ENCODE measurements at regions not wholly inside any gene's neighbourhood (a gene's known extent, or its start where the extent isn't known, plus 50 kb on each side); places are given as distances from the start of the nearest gene placed in this dataset.

- no peaks in the 10 kb centered on the region for H3K4me1 ChIP-seq
- TF ChIP-seq CTCF (IDR thresholded peaks at IDR 0.05; ENCODE audit: low read depth, low read length), result no peak
- H3K9me3 ChIP-seq, result no peaks in the 10 kb centered on the region
- DNase-seq, result no peak
- no peaks in the 10 kb centered on the region for H3K36me3 ChIP-seq
- no peak overlapping the region for H3K4me3 ChIP-seq (ENCODE audit: low read depth, low read length)
- H3K27me3 ChIP-seq, result no peaks in the 10 kb centered on the region
These were observed 676.8 kb upstream of the RAB6C start for GRCh38 chr2:129302561-129303183.

GRCh38 chr2:129314120-129314519, 665.3 kb upstream of the RAB6C start:
- TF ChIP-seq CTCF (IDR thresholded peaks at IDR 0.05; ENCODE audit: low read depth, low read length), result no peak
- H3K36me3 ChIP-seq, result no peaks in the 10 kb centered on the region
- no peaks in the 10 kb centered on the region for H3K9me3 ChIP-seq
- H3K4me1 ChIP-seq, result no peaks in the 10 kb centered on the region
- H3K4me3 ChIP-seq (ENCODE audit: low read depth, low read length), result no peak overlapping the region
- no peaks in the 10 kb centered on the region for H3K27me3 ChIP-seq
- no peak for DNase-seq

- Histone ChIP-seq H3K27me3 (no peaks in the 10 kb centered on the region), H3K9me3 (no peaks in the 10 kb centered on the region), H3K4me3 (ENCODE audit: low read depth, low read length) (no peak overlapping the region), H3K36me3 (no peaks in the 10 kb centered on the region), H3K4me1 (no peaks in the 10 kb centered on the region)
- no peak for TF ChIP-seq CTCF (IDR thresholded peaks at IDR 0.05; ENCODE audit: low read depth, low read length)
- DNase-seq, result no peak
These were observed 660.7 kb upstream of the RAB6C start for GRCh38 chr2:129318581-129319421.

GRCh38 chr2:129319422-129319717, 660.1 kb upstream of the RAB6C start:
- no peak for DNase-seq
- H3K4me3 ChIP-seq (ENCODE audit: low read depth, low read length), result no peak overlapping the region
- H3K27me3 ChIP-seq, result no peaks in the 10 kb centered on the region
- TF ChIP-seq CTCF (IDR thresholded peaks at IDR 0.05; ENCODE audit: low read depth, low read length), result no peak
- no peaks in the 10 kb centered on the region for H3K36me3 ChIP-seq
- H3K9me3 ChIP-seq, result no peaks in the 10 kb centered on the region
- no peaks in the 10 kb centered on the region for H3K4me1 ChIP-seq

GRCh38 chr2:129320288-129320687, 659.2 kb upstream of the RAB6C start:
- H3K36me3 ChIP-seq, result no peaks in the 10 kb centered on the region
- no peak for DNase-seq
- H3K4me1 ChIP-seq, result no peaks in the 10 kb centered on the region
- no peak overlapping the region for H3K4me3 ChIP-seq (ENCODE audit: low read depth, low read length)
- no peak for TF ChIP-seq CTCF (IDR thresholded peaks at IDR 0.05; ENCODE audit: low read depth, low read length)
- H3K27me3 ChIP-seq, result no peaks in the 10 kb centered on the region
- H3K9me3 ChIP-seq, result no peaks in the 10 kb centered on the region

- H3K4me3 ChIP-seq (ENCODE audit: low read depth, low read length), result no peak overlapping the region
- no peaks in the 10 kb centered on the region for H3K9me3 ChIP-seq
- H3K36me3 ChIP-seq, result no peaks in the 10 kb centered on the region
- no peaks in the 10 kb centered on the region for H3K27me3 ChIP-seq
- H3K4me1 ChIP-seq, result no peaks in the 10 kb centered on the region
- no peak for TF ChIP-seq CTCF (IDR thresholded peaks at IDR 0.05; ENCODE audit: low read depth, low read length)
- DNase-seq, result no peak
These were observed 655.1 kb upstream of the RAB6C start for GRCh38 chr2:129324349-129324748.
